IgD-negative memory B cell (primary cell): ENCODE measurements at regions not wholly inside any gene's neighbourhood (a gene's known extent, or its start where the extent isn't known, plus 50 kb on each side); places are given as distances from the start of the nearest gene placed in this dataset.
A peak's percentile ranks its signal among the peaks of the same experiment; 100 is the strongest.

Source experiments
- H3K27ac Mint-ChIP-seq, 3 donors: one replicate each; pipeline ENCODE4 v1.8.0; 2020 to 2022; ENCODE audit warnings: mild to moderate bottlenecking in 3 of 3, mixed read lengths in 3 of 3, moderate library complexity in 1 of 3
- H3K27me3 Mint-ChIP-seq: one replicate; pipeline ENCODE4 v1.8.0; 2021; ENCODE audit warnings: mixed read lengths
- H3K36me3 Mint-ChIP-seq: one replicate; pipeline ENCODE4 v1.8.0; 2020; ENCODE audit warnings: mild to moderate bottlenecking, mixed read lengths
- H3K4me1 Mint-ChIP-seq, 3 donors: one replicate each; pipeline ENCODE4 v1.8.0; 2020 to 2022; ENCODE audit warnings: mixed read lengths in 3 of 3, mild to moderate bottlenecking in 1 of 3
- H3K4me3 Mint-ChIP-seq, 4 donors: one replicate each; pipeline ENCODE4 v1.8.0; 2020 to 2022; ENCODE audit warnings: mild to moderate bottlenecking in 4 of 4, mixed read lengths in 4 of 4, moderate library complexity in 3 of 4
- H3K9me3 Mint-ChIP-seq, 3 donors: one replicate each; pipeline ENCODE4 v1.8.0; 2020 to 2021; ENCODE audit warnings: mixed read lengths in 3 of 3, mild to moderate bottlenecking in 1 of 3

GRCh38 chr3:27589795-27590194 is 105.6 kb upstream of the SLC4A7 start:
- Mint-ChIP-seq H3K36me3 (no peaks in the 10 kb centered on the region), H3K4me1 (peaks cover 23 to 30% (median 23%) of the 10 kb centered on the region in 3 donors), H3K27ac (no peak overlapping the region), H3K27me3 (no peaks in the 10 kb centered on the region), H3K9me3 (no peaks in the 10 kb centered on the region), H3K4me3 (peak overlapping the region in 2 of 4 donors; percentile 10 to 34)

GRCh38 chr3:27585429-27585828 is 101.2 kb upstream of the SLC4A7 start:
- no peaks in the 10 kb centered on the region for H3K36me3 Mint-ChIP-seq
- H3K27ac Mint-ChIP-seq: no peak overlapping the region
- H3K4me1 Mint-ChIP-seq: peaks cover 6 to 8% (median 7%) of the 10 kb centered on the region in 3 donors
- H3K27me3 Mint-ChIP-seq: no peaks in the 10 kb centered on the region
- no peaks in the 10 kb centered on the region for H3K9me3 Mint-ChIP-seq
- H3K4me3 Mint-ChIP-seq: no peak overlapping the region

GRCh38 chr3:27584874-27585273 is 100.7 kb upstream of the SLC4A7 start:
- H3K9me3 Mint-ChIP-seq: no peaks in the 10 kb centered on the region
- no peaks in the 10 kb centered on the region for H3K27me3 Mint-ChIP-seq
- peaks cover 2% of the 10 kb centered on the region in 3 donors for H3K4me1 Mint-ChIP-seq
- H3K4me3 Mint-ChIP-seq: no peak overlapping the region
- no peak overlapping the region for H3K27ac Mint-ChIP-seq
- H3K36me3 Mint-ChIP-seq: no peaks in the 10 kb centered on the region

GRCh38 chr3:27581852-27582251 is 97.7 kb upstream of the SLC4A7 start:
- peaks cover 1% of the 10 kb centered on the region for H3K27me3 Mint-ChIP-seq
- H3K36me3 Mint-ChIP-seq: no peaks in the 10 kb centered on the region
- H3K4me3 Mint-ChIP-seq: no peak overlapping the region
- H3K27ac Mint-ChIP-seq: peak overlapping the region in 1 of 3 donors; percentile 5
- no peaks in the 10 kb centered on the region for H3K4me1 Mint-ChIP-seq
- no peaks in the 10 kb centered on the region for H3K9me3 Mint-ChIP-seq

GRCh38 chr3:27578032-27578431 is 93.8 kb upstream of the SLC4A7 start:
- Mint-ChIP-seq H3K27me3 (peaks cover 1% of the 10 kb centered on the region), H3K36me3 (no peaks in the 10 kb centered on the region), H3K9me3 (no peaks in the 10 kb centered on the region), H3K27ac (no peak overlapping the region), H3K4me3 (no peak overlapping the region), H3K4me1 (no peaks in the 10 kb centered on the region)

GRCh38 chr3:27577504-27577903 is 93.3 kb upstream of the SLC4A7 start:
- Mint-ChIP-seq H3K27me3 (peaks cover 1% of the 10 kb centered on the region), H3K9me3 (no peaks in the 10 kb centered on the region), H3K4me1 (no peaks in the 10 kb centered on the region), H3K4me3 (no peak overlapping the region), H3K36me3 (no peaks in the 10 kb centered on the region), H3K27ac (no peak overlapping the region)

GRCh38 chr3:27576171-27576570 is 92.0 kb upstream of the SLC4A7 start:
- peaks cover 1% of the 10 kb centered on the region for H3K27me3 Mint-ChIP-seq

GRCh38 chr3:27575499-27575898 is 91.3 kb upstream of the SLC4A7 start:
- Mint-ChIP-seq H3K36me3 (no peaks in the 10 kb centered on the region), H3K27ac (no peak overlapping the region), H3K4me3 (no peak overlapping the region), H3K4me1 (peaks cover 0 to 1% (median 0%) of the 10 kb centered on the region in 3 donors), H3K27me3 (peaks cover 1% of the 10 kb centered on the region), H3K9me3 (no peaks in the 10 kb centered on the region)

More at GRCh38 chr3:27576171-27576570, 92.0 kb upstream of the SLC4A7 start:
- Mint-ChIP-seq H3K9me3 (no peaks in the 10 kb centered on the region), H3K4me1 (peaks cover 0 to 1% (median 0%) of the 10 kb centered on the region in 3 donors), H3K27ac (no peak overlapping the region), H3K36me3 (no peaks in the 10 kb centered on the region), H3K4me3 (no peak overlapping the region)

- H3K27me3 Mint-ChIP-seq: peaks cover 1% of the 10 kb centered on the region
- H3K27ac Mint-ChIP-seq: no peak overlapping the region
- H3K4me1 Mint-ChIP-seq: peaks cover 0 to 1% (median 0%) of the 10 kb centered on the region in 3 donors
- no peaks in the 10 kb centered on the region for H3K36me3 Mint-ChIP-seq
- H3K9me3 Mint-ChIP-seq: no peaks in the 10 kb centered on the region
- no peak overlapping the region for H3K4me3 Mint-ChIP-seq
Observed at GRCh38 chr3:27574438-27574795, 90.2 kb upstream of the SLC4A7 start.

GRCh38 chr3:27573780-27574437 is 89.7 kb upstream of the SLC4A7 start:
- Mint-ChIP-seq H3K4me3 (no peak overlapping the region), H3K27ac (no peak overlapping the region), H3K36me3 (no peaks in the 10 kb centered on the region), H3K4me1 (peaks cover 0 to 1% (median 0%) of the 10 kb centered on the region in 3 donors), H3K27me3 (no peaks in the 10 kb centered on the region), H3K9me3 (no peaks in the 10 kb centered on the region)

GRCh38 chr3:27573138-27573537 is 89.0 kb upstream of the SLC4A7 start:
- no peak overlapping the region for H3K27ac Mint-ChIP-seq

GRCh38 chr3:27571345-27571744 is 87.2 kb upstream of the SLC4A7 start:
- Mint-ChIP-seq H3K27me3 (no peaks in the 10 kb centered on the region), H3K27ac (no peak overlapping the region), H3K9me3 (no peaks in the 10 kb centered on the region), H3K36me3 (no peaks in the 10 kb centered on the region), H3K4me1 (peaks cover 0 to 1% (median 0%) of the 10 kb centered on the region in 3 donors), H3K4me3 (no peak overlapping the region)

More at GRCh38 chr3:27573138-27573537, 89.0 kb upstream of the SLC4A7 start:
- Mint-ChIP-seq H3K27me3 (no peaks in the 10 kb centered on the region), H3K4me3 (no peak overlapping the region), H3K36me3 (no peaks in the 10 kb centered on the region), H3K9me3 (no peaks in the 10 kb centered on the region), H3K4me1 (peaks cover 0 to 1% (median 0%) of the 10 kb centered on the region in 3 donors)

GRCh38 chr3:27570421-27571106 is 86.4 kb upstream of the SLC4A7 start:
- H3K27me3 Mint-ChIP-seq: no peaks in the 10 kb centered on the region

GRCh38 chr3:27568393-27568792 is 84.2 kb upstream of the SLC4A7 start:
- Mint-ChIP-seq H3K4me1 (peaks cover 0 to 3% (median 0%) of the 10 kb centered on the region in 3 donors), H3K36me3 (no peaks in the 10 kb centered on the region), H3K4me3 (no peak overlapping the region), H3K9me3 (no peaks in the 10 kb centered on the region), H3K27ac (no peak overlapping the region), H3K27me3 (no peaks in the 10 kb centered on the region)

More at GRCh38 chr3:27570421-27571106, 86.4 kb upstream of the SLC4A7 start:
- H3K4me1 Mint-ChIP-seq: peaks cover 0 to 1% (median 0%) of the 10 kb centered on the region in 3 donors
- no peaks in the 10 kb centered on the region for H3K36me3 Mint-ChIP-seq
- H3K27ac Mint-ChIP-seq: no peak overlapping the region
- H3K4me3 Mint-ChIP-seq: no peak overlapping the region
- no peaks in the 10 kb centered on the region for H3K9me3 Mint-ChIP-seq

GRCh38 chr3:27567251-27567650 is 83.1 kb upstream of the SLC4A7 start:
- no peak overlapping the region for H3K4me3 Mint-ChIP-seq
- H3K9me3 Mint-ChIP-seq: no peaks in the 10 kb centered on the region
- H3K27ac Mint-ChIP-seq: no peak overlapping the region
- H3K27me3 Mint-ChIP-seq: no peaks in the 10 kb centered on the region
- peaks cover 0 to 3% (median 0%) of the 10 kb centered on the region in 3 donors for H3K4me1 Mint-ChIP-seq
- H3K36me3 Mint-ChIP-seq: no peaks in the 10 kb centered on the region
